Right atrium auricular region (tissue), 2 donors: ENCODE measurements at regions not wholly inside any gene's neighbourhood (a gene's known extent, or its start where the extent isn't known, plus 50 kb on each side); places are given as distances from the start of the nearest gene placed in this dataset.

Source experiments
- DNase-seq: peaks from one replicate; pipeline ENCODE4 v3.0.0-alpha.2; 2019; ENCODE audit warnings: low spot score
- H3K27ac ChIP-seq, 2 donors: fragments of 200-600 bp; sonication (generic); 1 replicate in 1 of 2; 2 replicates in 1 of 2; pipeline ENCODE4 v1.5.1; 2016 to 2019
- H3K27me3 ChIP-seq, 2 donors: fragments of 200-600 bp; sonication (generic); one replicate each; pipeline versions ENCODE4 v1.5.1 to v1.6.0; 2017 to 2019
- H3K36me3 ChIP-seq: fragments of 200-600 bp; sonication (generic); one replicate; pipeline ENCODE4 v1.5.1; 2016
- H3K4me1 ChIP-seq, 2 donors: fragments of 200-600 bp; sonication (generic); one replicate each; pipeline versions ENCODE4 v1.5.1 to v1.6.0; 2017 to 2019
- H3K4me3 ChIP-seq, 2 donors: fragments of 200-600 bp; sonication (generic); 1 replicate in 1 of 2; 2 replicates in 1 of 2; pipeline ENCODE4 v1.5.1; 2017 to 2019; ENCODE audit warnings: mild to moderate bottlenecking in 1 of 2, moderate library complexity in 1 of 2
- H3K9me3 ChIP-seq, 2 donors: fragments of 200-600 bp; sonication (generic); one replicate each; pipeline ENCODE4 v1.5.1; 2019
- TF ChIP-seq, protein P1 (sequence below), 2 donors: fragments of 200-600 bp; sonication (generic); IDR thresholded peaks; one replicate each; pipeline ENCODE4 v1.5.1; 2019; ENCODE audit warnings: antibody characterized with exemption in 2 of 2

DNA sequence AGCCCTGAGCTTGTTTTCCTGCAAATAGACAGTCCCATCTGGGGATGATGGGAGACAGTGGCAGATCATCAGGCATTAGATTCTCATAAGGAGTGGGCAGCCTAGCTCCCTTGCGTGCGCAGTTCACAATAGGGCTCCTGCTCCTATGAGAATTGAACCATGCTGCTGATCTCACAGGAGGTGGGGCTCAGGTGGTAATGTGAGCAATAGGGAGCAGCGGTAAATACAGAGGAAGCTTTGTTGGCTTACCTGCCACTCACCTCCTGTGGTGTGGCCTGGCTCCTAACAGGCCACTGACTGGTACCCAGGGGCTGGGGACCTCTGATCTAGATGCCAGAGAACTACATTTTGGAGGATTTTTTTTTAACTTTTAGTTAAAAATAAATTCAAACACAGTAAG is 434.8 kb upstream of the MKI67 start:
- no peak overlapping the region for H3K27ac ChIP-seq
- no peaks in the 10 kb centered on the region for H3K9me3 ChIP-seq
- no peaks in the 10 kb centered on the region for H3K36me3 ChIP-seq
- no peak for DNase-seq
- H3K4me3 ChIP-seq, result no peak overlapping the region
- H3K4me1 ChIP-seq, result no peaks in the 10 kb centered on the region
- H3K27me3 ChIP-seq, result no peaks in the 10 kb centered on the region
- TF ChIP-seq, protein P1, sequence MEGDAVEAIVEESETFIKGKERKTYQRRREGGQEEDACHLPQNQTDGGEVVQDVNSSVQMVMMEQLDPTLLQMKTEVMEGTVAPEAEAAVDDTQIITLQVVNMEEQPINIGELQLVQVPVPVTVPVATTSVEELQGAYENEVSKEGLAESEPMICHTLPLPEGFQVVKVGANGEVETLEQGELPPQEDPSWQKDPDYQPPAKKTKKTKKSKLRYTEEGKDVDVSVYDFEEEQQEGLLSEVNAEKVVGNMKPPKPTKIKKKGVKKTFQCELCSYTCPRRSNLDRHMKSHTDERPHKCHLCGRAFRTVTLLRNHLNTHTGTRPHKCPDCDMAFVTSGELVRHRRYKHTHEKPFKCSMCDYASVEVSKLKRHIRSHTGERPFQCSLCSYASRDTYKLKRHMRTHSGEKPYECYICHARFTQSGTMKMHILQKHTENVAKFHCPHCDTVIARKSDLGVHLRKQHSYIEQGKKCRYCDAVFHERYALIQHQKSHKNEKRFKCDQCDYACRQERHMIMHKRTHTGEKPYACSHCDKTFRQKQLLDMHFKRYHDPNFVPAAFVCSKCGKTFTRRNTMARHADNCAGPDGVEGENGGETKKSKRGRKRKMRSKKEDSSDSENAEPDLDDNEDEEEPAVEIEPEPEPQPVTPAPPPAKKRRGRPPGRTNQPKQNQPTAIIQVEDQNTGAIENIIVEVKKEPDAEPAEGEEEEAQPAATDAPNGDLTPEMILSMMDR (IDR thresholded peaks at IDR 0.05), result no peak

DNA sequence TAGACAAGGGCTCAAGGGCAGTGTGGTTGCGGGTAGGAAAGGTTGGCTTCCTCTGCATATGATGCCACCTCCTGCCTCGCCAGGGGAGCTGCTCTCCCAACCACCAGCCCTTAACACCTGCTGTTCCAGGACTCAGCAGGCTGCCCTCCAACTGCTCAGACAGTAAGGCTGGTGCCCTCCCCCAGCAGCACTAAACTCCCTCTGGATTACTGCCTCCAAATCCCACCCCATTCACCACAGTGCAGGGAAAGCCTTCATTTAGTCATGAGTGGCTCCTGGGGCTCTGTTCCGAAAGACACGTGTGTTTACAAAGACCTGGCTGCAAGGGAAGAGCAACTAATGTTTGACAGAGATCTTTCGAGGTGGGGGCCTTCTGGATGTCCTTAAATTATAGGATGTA is 437.2 kb upstream of the MKI67 start:
- DNase-seq, result no peak
- Histone ChIP-seq H3K9me3 (no peaks in the 10 kb centered on the region), H3K36me3 (no peaks in the 10 kb centered on the region), H3K27me3 (no peaks in the 10 kb centered on the region), H3K4me3 (no peak overlapping the region), H3K4me1 (peaks cover 0 to 12% of the 10 kb centered on the region in 2 donors), H3K27ac (no peak overlapping the region)
- TF ChIP-seq, protein P1 (IDR thresholded peaks at IDR 0.05), result no peak

DNA sequence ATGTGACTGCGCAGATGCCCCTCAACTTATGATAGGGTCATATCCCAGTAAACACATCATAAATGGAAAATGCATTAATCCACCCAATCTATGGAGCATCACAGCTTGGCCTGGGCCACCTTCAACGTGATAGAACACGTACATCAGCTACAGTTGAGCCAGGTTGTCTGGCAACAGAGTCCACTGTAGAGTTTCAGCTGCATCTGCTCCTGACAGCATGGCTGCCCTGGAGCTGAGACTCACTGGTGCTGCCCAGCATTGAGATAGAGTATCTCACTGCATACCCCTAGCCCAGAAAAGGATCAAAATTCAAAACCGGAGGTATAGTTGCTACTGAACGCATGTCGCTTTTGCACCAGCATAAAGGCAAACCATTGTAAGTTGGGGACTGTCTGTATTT is 437.7 kb upstream of the MKI67 start:
- Histone ChIP-seq H3K27me3 (no peaks in the 10 kb centered on the region), H3K27ac (no peak overlapping the region), H3K4me1 (peaks cover 0 to 12% of the 10 kb centered on the region in 2 donors), H3K36me3 (no peaks in the 10 kb centered on the region), H3K9me3 (no peaks in the 10 kb centered on the region), H3K4me3 (no peak overlapping the region)
- TF ChIP-seq, protein P1 (IDR thresholded peaks at IDR 0.05), result no peak
- DNase-seq, result no peak

DNA sequence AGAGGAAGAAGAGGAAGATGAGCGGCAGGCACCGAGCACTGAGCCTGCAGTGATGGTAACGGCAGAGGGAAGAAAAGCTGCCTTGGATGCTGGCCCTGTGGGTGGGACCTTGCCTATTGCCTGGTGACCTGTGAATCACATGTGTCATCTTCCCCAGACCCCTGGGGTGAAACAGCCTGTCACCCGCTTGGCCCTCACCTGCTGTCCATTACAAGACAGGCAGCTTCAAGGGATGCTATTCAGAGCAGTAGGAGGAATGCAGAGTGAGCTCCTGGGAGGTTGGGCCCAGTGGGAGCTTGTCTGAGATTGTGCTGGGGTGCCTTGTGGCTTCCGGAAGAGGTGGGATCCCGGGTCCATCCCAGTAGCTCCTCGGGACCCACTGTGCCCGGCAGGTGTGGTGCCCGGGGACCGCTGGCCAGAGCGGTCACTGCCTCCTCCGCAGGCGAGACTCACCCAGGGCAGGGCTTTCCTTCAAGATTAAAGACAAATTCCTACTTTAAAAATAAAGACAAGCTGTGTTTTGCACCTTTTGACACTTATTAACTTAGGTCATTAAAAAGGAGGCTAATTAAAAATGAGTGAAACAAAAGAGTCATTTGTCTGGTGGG is 440.2 kb upstream of the MKI67 start:
- Histone ChIP-seq H3K36me3 (no peaks in the 10 kb centered on the region), H3K27ac (no peak overlapping the region), H3K4me1 (peaks cover 0 to 12% of the 10 kb centered on the region in 2 donors), H3K4me3 (no peak overlapping the region), H3K27me3 (no peaks in the 10 kb centered on the region), H3K9me3 (no peaks in the 10 kb centered on the region)
- no peak for DNase-seq
- TF ChIP-seq, protein P1 (IDR thresholded peaks at IDR 0.05), result no peak

DNA sequence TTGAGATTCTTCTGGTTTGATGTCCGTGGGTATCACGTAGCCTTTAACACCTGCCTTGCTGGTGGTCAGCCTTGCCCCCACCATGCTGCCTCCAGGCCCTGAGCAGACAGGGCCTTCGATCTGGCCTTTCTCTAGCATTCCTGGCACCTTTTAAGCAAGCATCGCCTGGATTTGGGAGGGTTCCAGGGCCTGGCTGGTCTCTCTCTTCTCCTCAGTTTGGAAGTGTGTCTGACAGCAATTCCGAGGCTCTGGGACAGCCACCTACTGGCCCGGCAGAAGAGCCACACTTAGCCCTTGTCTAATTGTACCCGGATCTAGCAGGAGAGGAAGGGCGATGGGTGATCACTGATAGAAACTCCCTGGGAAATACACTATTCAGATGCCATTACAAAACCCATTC is 441.3 kb upstream of the MKI67 start:
- Histone ChIP-seq H3K4me1 (peaks cover 0 to 12% of the 10 kb centered on the region in 2 donors), H3K27ac (no peak overlapping the region), H3K4me3 (no peak overlapping the region), H3K9me3 (no peaks in the 10 kb centered on the region), H3K36me3 (no peaks in the 10 kb centered on the region), H3K27me3 (no peaks in the 10 kb centered on the region)
- TF ChIP-seq, protein P1 (IDR thresholded peaks at IDR 0.05), result peak; percentile 16 to 46
- DNase-seq, result no peak

GRCh38 chr10:128568041-128568440 is 441.8 kb upstream of the MKI67 start:
- H3K27me3 ChIP-seq, result no peaks in the 10 kb centered on the region
- no peak overlapping the region for H3K27ac ChIP-seq
- peaks cover 0 to 12% of the 10 kb centered on the region in 2 donors for H3K4me1 ChIP-seq
- TF ChIP-seq, protein P1 (IDR thresholded peaks at IDR 0.05), result no peak
- no peaks in the 10 kb centered on the region for H3K9me3 ChIP-seq
- no peak for DNase-seq
- H3K4me3 ChIP-seq, result no peak overlapping the region
- H3K36me3 ChIP-seq, result no peaks in the 10 kb centered on the region
